GM12892 (cell line): ENCODE measurements at regions not wholly inside any gene's neighbourhood (a gene's known extent, or its start where the extent isn't known, plus 50 kb on each side); places are given as distances from the start of the nearest gene placed in this dataset.

ENCODE experiments used
- DNase-seq: peaks from one replicate; pipeline ENCODE4 v3.0.0; 2011; ENCODE audit not compliant: insufficient read length
- FAIRE-seq: peaks from 2 replicates; lab custom pipeline; 2011; peaks lifted over from hg19 to GRCh38; lab: Jason Lieb, UNC
- POLR2A ChIP-seq: IDR thresholded peaks from 2 replicates; pipeline ENCODE4 v1.6.1; 2011; ENCODE audit warnings: low read depth, low read length, control low read depth
- POLR2AphosphoS5 ChIP-seq: IDR thresholded peaks from 2 replicates; pipeline ENCODE4 v1.6.1; 2011; ENCODE audit warnings: low read depth, low read length, control low read depth
- TAF1 ChIP-seq: IDR thresholded peaks from 2 replicates; pipeline ENCODE4 v1.6.1; 2011; ENCODE audit warnings: low read depth, mild to moderate bottlenecking, control low read depth, low read length, borderline replicate concordance

DNA sequence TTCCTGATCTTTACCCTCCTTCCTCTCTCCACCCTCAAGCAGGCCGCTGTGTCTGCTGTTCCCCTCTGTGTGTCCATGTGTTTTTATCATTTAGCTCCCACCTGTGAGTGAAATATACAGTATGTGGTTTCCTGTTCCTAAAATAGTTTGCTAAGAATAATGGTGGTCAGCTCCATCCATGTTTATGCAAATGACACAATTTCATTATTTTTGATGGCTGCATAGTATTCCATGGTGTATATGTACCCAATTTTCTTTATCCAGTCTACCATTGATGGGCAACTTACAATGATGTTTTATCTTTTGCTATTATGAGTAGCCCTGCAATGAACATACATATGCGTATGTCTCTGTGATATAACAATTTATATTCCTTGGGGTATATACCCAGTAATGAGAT lies 133.4 kb upstream of the RGS18 start:
- DNase-seq (no peak), FAIRE-seq (no peak)
- TF ChIP-seq POLR2AphosphoS5: no peak
- TF ChIP-seq POLR2A: no peak
- TF ChIP-seq TAF1: no peak

DNA sequence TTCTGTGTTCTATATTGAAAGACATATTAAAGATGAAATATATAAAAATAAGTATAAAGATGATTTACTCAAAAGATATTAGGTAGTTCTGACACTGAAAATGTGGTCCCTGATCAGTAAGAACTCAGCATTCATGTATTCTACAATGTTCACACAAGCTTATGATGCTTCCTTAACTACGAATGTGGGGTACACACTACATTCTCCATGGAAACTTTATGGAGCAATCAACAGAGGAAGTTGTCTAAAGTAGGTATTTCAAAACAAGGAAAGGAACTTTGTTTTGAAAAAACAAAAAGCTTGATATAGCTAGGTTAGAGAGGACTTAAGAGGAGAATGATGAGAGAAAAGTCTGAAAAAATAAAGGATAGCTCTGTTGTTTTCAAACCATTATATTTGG lies 119.7 kb upstream of the RGS18 start:
- FAIRE-seq (no peak), DNase-seq (no peak)
- TF ChIP-seq POLR2AphosphoS5 (no peak), POLR2A (no peak), TAF1 (no peak)

DNA sequence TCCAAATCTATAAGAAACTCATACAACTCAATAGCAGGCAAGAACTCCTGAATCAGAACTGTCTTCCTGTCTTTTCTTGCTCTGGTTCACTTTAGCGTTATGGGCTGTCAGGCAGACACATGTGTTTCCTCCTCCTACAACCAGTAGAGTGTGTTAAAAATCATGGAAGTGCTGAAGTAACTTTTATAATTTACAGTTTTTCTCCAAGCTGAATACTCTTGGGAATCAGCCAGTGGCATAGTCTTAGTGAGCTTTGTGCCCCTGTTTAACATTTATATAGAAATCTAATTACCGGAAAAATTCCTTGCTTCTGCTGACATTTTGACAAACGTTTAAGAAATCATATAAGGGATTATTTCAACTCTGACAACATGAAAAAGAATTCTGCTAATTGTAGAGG lies 113.1 kb upstream of the RGS18 start:
- DNase-seq (no peak), FAIRE-seq (no peak)
- no peak for TF ChIP-seq TAF1
- no peak for TF ChIP-seq POLR2A
- no peak for TF ChIP-seq POLR2AphosphoS5

DNA sequence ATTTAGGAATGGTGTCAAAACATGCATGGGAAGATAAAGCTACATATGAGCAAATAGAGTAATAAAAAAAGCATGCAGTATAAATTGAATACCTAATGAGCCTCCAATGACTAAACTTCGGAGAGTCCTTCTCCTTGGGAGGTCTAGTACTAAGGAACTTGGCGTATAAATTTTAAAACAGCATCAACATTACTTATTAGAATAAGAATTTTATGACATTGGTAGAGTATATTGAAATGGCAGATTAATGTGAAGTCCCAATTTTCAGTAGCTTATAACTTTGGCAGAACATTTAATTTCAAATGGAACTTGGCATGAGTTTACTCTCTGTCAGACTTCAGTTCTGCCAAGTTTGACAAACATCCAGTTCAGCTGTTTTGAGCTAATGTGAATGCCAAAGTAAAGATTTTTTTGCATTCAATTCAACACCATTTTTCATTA lies 104.7 kb upstream of the RGS18 start:
- no peak for FAIRE-seq
- TF ChIP-seq POLR2AphosphoS5 (no peak), TAF1 (no peak), POLR2A (no peak)
- no peak for DNase-seq

DNA sequence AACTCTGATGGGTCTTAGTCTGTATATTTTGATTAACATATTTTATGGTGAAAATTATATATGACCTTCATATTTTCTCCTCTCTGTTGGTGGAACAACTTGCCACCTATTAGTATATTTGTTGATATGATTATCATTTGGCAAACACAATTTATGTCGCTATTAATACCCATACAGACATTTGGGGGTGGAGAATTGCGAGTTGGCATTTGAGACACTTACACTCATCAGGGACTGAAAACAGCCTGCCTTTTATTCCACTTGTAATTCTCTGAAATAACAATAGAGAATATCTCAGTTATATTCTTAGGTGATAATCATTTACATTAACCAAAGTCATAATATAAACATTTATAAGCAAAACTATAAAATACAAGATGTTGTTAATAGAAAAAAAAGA lies 100.5 kb upstream of the RGS18 start:
- TF ChIP-seq POLR2AphosphoS5 (no peak), POLR2A (no peak), TAF1 (no peak)
- DNase-seq (no peak), FAIRE-seq (no peak)

DNA sequence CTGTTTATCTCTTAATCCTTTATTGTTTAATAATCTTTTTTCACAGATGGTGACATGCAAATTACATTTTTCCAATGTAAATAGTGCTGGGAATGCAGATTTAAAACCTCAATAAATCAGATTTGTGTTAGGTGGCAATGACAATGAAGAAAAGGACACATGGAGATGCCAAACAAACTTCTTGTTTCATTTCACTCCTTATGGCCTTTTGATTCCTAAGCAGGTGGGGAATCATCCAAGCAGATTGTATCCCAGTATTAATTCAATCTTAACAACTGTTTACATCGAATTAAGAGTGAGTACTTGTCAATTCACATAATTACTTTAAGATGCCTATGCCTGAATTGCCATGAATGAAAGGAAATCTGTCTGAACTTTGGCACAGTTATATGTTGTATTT lies 98.9 kb upstream of the RGS18 start:
- DNase-seq (no peak), FAIRE-seq (no peak)
- TF ChIP-seq POLR2A: no peak

DNA sequence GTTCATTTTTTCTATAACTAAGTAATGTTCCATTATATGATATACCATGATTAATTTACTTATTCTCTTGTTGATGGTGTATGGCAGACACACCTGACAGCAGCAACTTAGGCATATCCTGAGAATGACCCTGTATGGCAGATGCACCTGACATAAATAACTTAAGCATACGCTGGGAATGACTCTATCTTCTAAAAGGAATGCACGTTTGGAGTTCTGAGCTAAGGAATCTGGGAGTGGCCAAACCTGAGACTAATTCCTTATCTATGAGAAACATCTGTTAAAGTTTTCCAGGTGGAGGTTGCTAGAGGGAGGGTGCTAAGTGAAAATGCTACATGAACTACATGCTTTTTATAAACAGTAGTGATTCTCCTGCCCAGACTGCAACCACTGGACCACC lies 96.7 kb upstream of the RGS18 start:
- no peak for FAIRE-seq
- TF ChIP-seq POLR2AphosphoS5 (no peak), TAF1 (no peak), POLR2A (no peak)
- DNase-seq: no peak

DNA sequence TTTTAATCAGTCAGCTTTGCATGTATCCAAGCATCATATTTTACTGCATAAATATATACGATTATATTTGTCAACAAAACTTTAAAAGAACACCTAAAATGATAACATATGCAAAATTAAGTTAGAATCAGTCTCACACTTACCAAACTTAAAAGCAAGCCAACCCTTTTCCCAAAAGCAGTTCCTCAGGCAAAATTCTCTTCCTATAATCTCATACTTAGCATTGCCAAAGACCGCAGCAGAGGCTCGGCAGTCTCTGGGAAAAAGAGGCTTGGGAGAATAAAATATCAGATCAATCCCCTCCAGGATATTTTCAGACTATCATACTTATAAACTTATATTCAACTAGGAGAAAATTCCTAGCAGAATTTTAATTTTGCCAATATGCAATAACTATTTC lies 93.2 kb upstream of the RGS18 start:
- no peak for FAIRE-seq
- TF ChIP-seq POLR2A (no peak), TAF1 (no peak), POLR2AphosphoS5 (no peak)
- no peak for DNase-seq

DNA sequence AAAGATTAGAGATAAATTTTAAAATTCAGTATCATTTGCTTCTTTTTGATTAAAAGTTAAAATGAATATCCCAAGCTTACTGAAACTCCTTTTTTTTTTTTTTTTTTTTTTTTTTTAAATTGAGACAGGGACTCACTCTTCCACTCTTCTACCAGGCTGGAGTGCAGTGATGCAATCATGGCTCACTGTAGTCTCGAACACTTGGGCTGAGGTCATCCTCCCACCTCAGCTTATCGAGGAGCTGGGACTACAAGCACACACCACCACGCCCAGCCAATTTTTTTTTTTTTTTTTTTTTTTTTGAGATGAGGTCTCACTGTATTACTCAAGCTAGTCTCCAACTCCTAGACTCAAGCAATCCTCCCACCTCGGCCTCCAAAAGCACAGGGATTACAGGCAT lies 92.1 kb upstream of the RGS18 start:
- DNase-seq (no peak), FAIRE-seq (no peak)
- no peak for TF ChIP-seq POLR2A

DNA sequence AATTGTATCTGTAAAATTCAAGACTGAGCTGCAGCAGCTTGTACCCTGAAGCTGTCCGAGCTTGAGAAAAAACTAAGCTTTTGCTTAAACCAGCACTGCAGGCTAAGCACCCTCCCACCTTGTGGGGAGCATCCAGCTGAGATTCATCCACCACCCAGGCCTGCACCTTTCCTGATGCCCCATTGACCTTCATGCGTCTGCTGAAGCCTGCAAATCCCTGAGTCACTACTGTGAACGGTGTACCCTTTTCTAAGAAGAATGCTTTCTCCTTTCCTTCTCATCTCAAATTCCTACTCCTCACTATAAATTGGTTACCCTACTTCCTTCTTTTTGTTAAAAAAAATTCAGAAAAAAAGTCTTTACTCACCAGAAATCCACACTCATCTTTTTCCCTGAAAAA lies 90.9 kb upstream of the RGS18 start:
- TF ChIP-seq POLR2A (no peak), TAF1 (no peak), POLR2AphosphoS5 (no peak)
- no peak for DNase-seq
- no peak for FAIRE-seq

DNA sequence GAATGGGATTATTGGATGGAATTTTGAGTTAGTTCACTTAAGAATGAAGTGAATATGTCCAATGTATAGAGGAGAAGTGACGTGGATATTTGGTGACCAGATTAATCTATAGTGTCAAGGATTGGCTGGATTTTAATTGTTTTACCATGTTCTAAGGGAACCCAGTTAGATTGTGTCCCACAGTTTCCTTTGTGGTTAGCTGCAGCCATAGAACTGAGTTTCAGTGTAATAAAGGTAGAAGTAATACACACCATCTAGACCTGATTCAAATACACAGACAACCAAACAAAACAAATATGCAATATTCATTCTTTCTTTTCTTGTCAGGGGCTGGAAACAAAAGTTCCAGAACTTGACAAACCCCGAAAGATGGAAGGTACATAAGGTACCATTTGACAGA lies 88.0 kb upstream of the RGS18 start:
- TF ChIP-seq POLR2A (no peak), TAF1 (no peak), POLR2AphosphoS5 (no peak)
- FAIRE-seq: no peak
- no peak for DNase-seq

DNA sequence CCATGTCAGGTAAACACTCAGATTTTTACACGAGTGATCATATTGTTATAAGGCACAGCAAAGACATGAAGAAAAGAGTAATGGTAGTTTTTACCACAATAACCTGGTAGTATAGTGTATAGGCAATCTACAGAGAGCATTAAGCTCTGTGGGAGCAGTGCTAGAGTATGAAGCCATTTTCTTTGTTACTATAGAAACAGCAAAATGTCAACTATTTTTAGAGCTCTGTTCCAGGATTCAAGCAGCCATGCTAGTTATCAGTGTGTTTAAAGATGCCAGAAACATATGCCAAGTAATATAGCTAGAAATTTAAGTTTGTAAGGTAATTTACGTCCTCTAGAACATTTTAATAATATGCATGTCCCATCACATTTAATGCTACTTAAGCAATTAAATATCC lies 77.6 kb upstream of the RGS18 start:
- FAIRE-seq (no peak), DNase-seq (no peak)
- no peak for TF ChIP-seq TAF1
- TF ChIP-seq POLR2A: no peak
- no peak for TF ChIP-seq POLR2AphosphoS5

DNA sequence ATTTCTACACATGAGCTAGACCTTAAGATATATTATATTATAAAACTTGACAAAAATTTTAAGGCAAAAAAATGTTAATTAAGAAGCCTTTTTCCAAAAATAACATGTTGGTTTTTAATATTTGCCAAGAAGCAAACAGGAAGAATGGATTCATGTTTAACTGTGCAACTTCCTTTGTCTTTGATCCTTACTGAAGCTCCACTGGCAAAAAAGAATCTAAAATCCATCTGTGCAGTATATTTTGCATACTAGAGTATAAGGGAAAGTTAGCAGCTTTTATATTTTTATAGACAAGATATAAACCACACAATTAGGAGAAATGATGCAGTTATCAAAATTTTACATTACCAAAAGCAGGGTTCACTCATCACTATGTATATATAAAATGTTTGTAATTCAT lies 76.9 kb upstream of the RGS18 start:
- TF ChIP-seq TAF1 (no peak), POLR2AphosphoS5 (no peak), POLR2A (no peak)
- no peak for FAIRE-seq

More for the DNA sequence above, 76.9 kb upstream of the RGS18 start:
- no peak for DNase-seq
